ENCODE measurements at regions not wholly inside any gene's neighbourhood (a gene's known extent, or its start where the extent isn't known, plus 50 kb on each side); places are given as distances from the start of the nearest gene placed in this dataset.

- H3K9me3 ChIP-seq (ENCODE audit: low read depth, low read length): peaks cover 3% of the 10 kb centered on the region; the same call in 1 of the 2 replicates
- no peaks in the 10 kb centered on the region for H3K36me3 ChIP-seq (ENCODE audit: insufficient read depth, low read length)
- no peak for TF ChIP-seq POLR2AphosphoS5 (IDR thresholded peaks at IDR 0.05; ENCODE audit: borderline replicate concordance, low read depth, low read length)
- TF ChIP-seq FOXP2 (optimal IDR thresholded peaks at IDR 0.05; ENCODE audit: control extremely low read depth, extremely low read length, insufficient read depth): no peak
- no peak for TF ChIP-seq EZH2 (IDR thresholded peaks at IDR 0.05)
- no peak overlapping the region for H3K27ac ChIP-seq
- no peak for DNase-seq (ENCODE audit: low read depth, low spot score)
- no peak overlapping the region for H3K9ac ChIP-seq (ENCODE audit: insufficient read length)
- no peak overlapping the region for H3K4me3 ChIP-seq
Observed at GRCh38 chr9:13386935-13387733, 107.6 kb upstream of the MPDZ start.

- Histone ChIP-seq H3K27ac (no peak overlapping the region), H3K4me3 (no peak overlapping the region), H3K9ac (ENCODE audit: insufficient read length) (no peak overlapping the region), H3K9me3 (ENCODE audit: low read depth, low read length) (peaks cover 3% of the 10 kb centered on the region; the same call in 1 of the 2 replicates), H3K36me3 (ENCODE audit: insufficient read depth, low read length) (no peaks in the 10 kb centered on the region)
- no peak for TF ChIP-seq EZH2 (IDR thresholded peaks at IDR 0.05)
- TF ChIP-seq POLR2AphosphoS5 (IDR thresholded peaks at IDR 0.05; ENCODE audit: borderline replicate concordance, low read depth, low read length): no peak
- no peak for TF ChIP-seq FOXP2 (optimal IDR thresholded peaks at IDR 0.05; ENCODE audit: control extremely low read depth, extremely low read length, insufficient read depth)
- DNase-seq (ENCODE audit: low read depth, low spot score): no peak
Observed at GRCh38 chr9:13386316-13386715, 106.8 kb upstream of the MPDZ start.

GRCh38 chr9:13383855-13384254, 104.4 kb upstream of the MPDZ start:
- TF ChIP-seq FOXP2 (optimal IDR thresholded peaks at IDR 0.05; ENCODE audit: control extremely low read depth, extremely low read length, insufficient read depth): no peak
- no peak for TF ChIP-seq EZH2 (IDR thresholded peaks at IDR 0.05)
- no peak for TF ChIP-seq POLR2AphosphoS5 (IDR thresholded peaks at IDR 0.05; ENCODE audit: borderline replicate concordance, low read depth, low read length)
- DNase-seq (ENCODE audit: low read depth, low spot score): no peak
- Histone ChIP-seq H3K36me3 (ENCODE audit: insufficient read depth, low read length) (no peaks in the 10 kb centered on the region), H3K9ac (ENCODE audit: insufficient read length) (no peak overlapping the region), H3K9me3 (ENCODE audit: low read depth, low read length) (peaks cover 3% of the 10 kb centered on the region; the same call in 1 of the 2 replicates), H3K4me3 (no peak overlapping the region), H3K27ac (no peak overlapping the region)

GRCh38 chr9:13383216-13383615, 103.7 kb upstream of the MPDZ start:
- H3K27ac ChIP-seq: no peak overlapping the region
- TF ChIP-seq FOXP2 (optimal IDR thresholded peaks at IDR 0.05; ENCODE audit: control extremely low read depth, extremely low read length, insufficient read depth) (no peak), EZH2 (IDR thresholded peaks at IDR 0.05) (no peak), POLR2AphosphoS5 (IDR thresholded peaks at IDR 0.05; ENCODE audit: borderline replicate concordance, low read depth, low read length) (no peak; the same call in 1 of the 2 replicates)

GRCh38 chr9:13382595-13382994, 103.1 kb upstream of the MPDZ start:
- Histone ChIP-seq H3K9me3 (ENCODE audit: low read depth, low read length) (peaks cover 3% of the 10 kb centered on the region; the same call in 1 of the 2 replicates), H3K36me3 (ENCODE audit: insufficient read depth, low read length) (no peaks in the 10 kb centered on the region), H3K4me3 (0 out of 2 replicates have a peak overlapping the region, but pooled peaks have one; percentile 12), H3K9ac (ENCODE audit: insufficient read length) (no peak overlapping the region), H3K27ac (no peak overlapping the region)
- TF ChIP-seq EZH2 (IDR thresholded peaks at IDR 0.05): no peak
- TF ChIP-seq POLR2AphosphoS5 (IDR thresholded peaks at IDR 0.05; ENCODE audit: borderline replicate concordance, low read depth, low read length): no peak
- no peak for TF ChIP-seq FOXP2 (optimal IDR thresholded peaks at IDR 0.05; ENCODE audit: control extremely low read depth, extremely low read length, insufficient read depth)
- no peak for DNase-seq (ENCODE audit: low read depth, low spot score)

More at GRCh38 chr9:13383216-13383615, 103.7 kb upstream of the MPDZ start:
- Histone ChIP-seq H3K9me3 (ENCODE audit: low read depth, low read length) (peaks cover 3% of the 10 kb centered on the region; the same call in 1 of the 2 replicates), H3K4me3 (peak overlapping the region; percentile 12; the same call in 1 of the 2 replicates), H3K36me3 (ENCODE audit: insufficient read depth, low read length) (no peaks in the 10 kb centered on the region), H3K9ac (ENCODE audit: insufficient read length) (no peak overlapping the region)
- DNase-seq (ENCODE audit: low read depth, low spot score): no peak

GRCh38 chr9:13380903-13381302, 101.4 kb upstream of the MPDZ start:
- DNase-seq (ENCODE audit: low read depth, low spot score): no peak
- no peak for TF ChIP-seq POLR2AphosphoS5 (IDR thresholded peaks at IDR 0.05; ENCODE audit: borderline replicate concordance, low read depth, low read length)
- no peak for TF ChIP-seq EZH2 (IDR thresholded peaks at IDR 0.05)
- no peak for TF ChIP-seq FOXP2 (optimal IDR thresholded peaks at IDR 0.05; ENCODE audit: control extremely low read depth, extremely low read length, insufficient read depth)
- no peak overlapping the region for H3K9ac ChIP-seq (ENCODE audit: insufficient read length)
- no peak overlapping the region for H3K27ac ChIP-seq
- H3K9me3 ChIP-seq (ENCODE audit: low read depth, low read length): peaks cover 3% of the 10 kb centered on the region; the same call in 1 of the 2 replicates
- H3K36me3 ChIP-seq (ENCODE audit: insufficient read depth, low read length): no peaks in the 10 kb centered on the region
- H3K4me3 ChIP-seq: no peak overlapping the region

- H3K9me3 ChIP-seq (ENCODE audit: low read depth, low read length): no peaks in the 10 kb centered on the region
- no peaks in the 10 kb centered on the region for H3K36me3 ChIP-seq (ENCODE audit: insufficient read depth, low read length)
- H3K4me3 ChIP-seq: no peak overlapping the region
- TF ChIP-seq FOXP2 (optimal IDR thresholded peaks at IDR 0.05; ENCODE audit: control extremely low read depth, extremely low read length, insufficient read depth) (no peak), EZH2 (IDR thresholded peaks at IDR 0.05) (no peak), POLR2AphosphoS5 (IDR thresholded peaks at IDR 0.05; ENCODE audit: borderline replicate concordance, low read depth, low read length) (no peak)
- H3K9ac ChIP-seq (ENCODE audit: insufficient read length): no peak overlapping the region
- no peak overlapping the region for H3K27ac ChIP-seq
- no peak for DNase-seq (ENCODE audit: low read depth, low spot score)
Observed at GRCh38 chr9:13378154-13378553, 98.7 kb upstream of the MPDZ start.

GRCh38 chr9:13377171-13377925, 97.9 kb upstream of the MPDZ start:
- no peaks in the 10 kb centered on the region for H3K36me3 ChIP-seq (ENCODE audit: insufficient read depth, low read length)
- no peaks in the 10 kb centered on the region for H3K9me3 ChIP-seq (ENCODE audit: low read depth, low read length)
- no peak overlapping the region for H3K4me3 ChIP-seq
- H3K9ac ChIP-seq (ENCODE audit: insufficient read length): no peak overlapping the region
- no peak overlapping the region for H3K27ac ChIP-seq
- TF ChIP-seq FOXP2 (optimal IDR thresholded peaks at IDR 0.05; ENCODE audit: control extremely low read depth, extremely low read length, insufficient read depth): no peak
- no peak for DNase-seq (ENCODE audit: low read depth, low spot score)

Data from SK-N-MC (cell line).